Thoracic aorta (tissue), 2 donors: ENCODE measurements at regions not wholly inside any gene's neighbourhood (a gene's known extent, or its start where the extent isn't known, plus 50 kb on each side); places are given as distances from the start of the nearest gene placed in this dataset.

Experiments
- ATAC-seq: fragments of 150-250 bp; one replicate; pipeline ENCODE4 v1.8.0; 2017; ENCODE audit warnings: low read depth; ENCODE audit not compliant: insufficient number of reproducible peaks, low FRiP score
- DNase-seq: peaks from one replicate; pipeline ENCODE4 v3.0.0-alpha.2; 2020; ENCODE audit warnings: low spot score
- H3K27ac ChIP-seq, 2 donors: fragments of 200-600 bp; sonication (generic); 1 replicate in 1 of 2; 2 replicates in 1 of 2; pipeline ENCODE4 v1.5.1; 2016; ENCODE audit warnings: mild to moderate bottlenecking in 2 of 2, moderate library complexity in 2 of 2
- H3K27me3 ChIP-seq: fragments of 200-600 bp; sonication (generic); replicated peaks from 2 replicates; pipeline ENCODE4 v1.6.0; 2016; ENCODE audit warnings: mild to moderate bottlenecking; ENCODE audit not compliant: insufficient read depth
- H3K36me3 ChIP-seq: fragments of 200-600 bp; sonication (generic); one replicate; pipeline ENCODE4 v1.5.1; 2016
- H3K4me1 ChIP-seq, 2 donors: fragments of 200-600 bp; sonication (generic); 1 replicate in 1 of 2; 2 replicates in 1 of 2; pipeline versions ENCODE4 v1.5.1 to v1.6.0; 2016; ENCODE audit warnings: low read depth in 2 of 2, mild to moderate bottlenecking in 1 of 2; ENCODE audit not compliant: control insufficient read depth in 1 of 2
- H3K4me3 ChIP-seq: fragments of 200-600 bp; sonication (generic); 2 replicates; pipeline ENCODE4 v1.5.1; 2016; ENCODE audit warnings: mild to moderate bottlenecking
- H3K9me3 ChIP-seq: fragments of 200-600 bp; sonication (generic); 2 replicates; pipeline ENCODE4 v1.5.1; 2016
- TF ChIP-seq, protein P1 (sequence below): fragments of 200-600 bp; sonication (generic); IDR thresholded peaks from one replicate; pipeline ENCODE4 v1.5.1; 2019; ENCODE audit warnings: antibody characterized with exemption

- Histone ChIP-seq H3K9me3 (no peaks in the 10 kb centered on the region), H3K27ac (no peak overlapping the region)
- DNase-seq: no peak
Observed at GRCh38 chr14:101017806-101018560, 114.5 kb upstream of the RTL1 start.

GRCh38 chr14:101018561-101019290 lies 115.2 kb upstream of the RTL1 start:
- no peak for DNase-seq
- Histone ChIP-seq H3K27ac (no peak overlapping the region), H3K4me3 (no peak overlapping the region), H3K27me3 (no peaks in the 10 kb centered on the region), H3K9me3 (no peaks in the 10 kb centered on the region), H3K36me3 (no peaks in the 10 kb centered on the region), H3K4me1 (no peaks in the 10 kb centered on the region)
- TF ChIP-seq, protein P1, sequence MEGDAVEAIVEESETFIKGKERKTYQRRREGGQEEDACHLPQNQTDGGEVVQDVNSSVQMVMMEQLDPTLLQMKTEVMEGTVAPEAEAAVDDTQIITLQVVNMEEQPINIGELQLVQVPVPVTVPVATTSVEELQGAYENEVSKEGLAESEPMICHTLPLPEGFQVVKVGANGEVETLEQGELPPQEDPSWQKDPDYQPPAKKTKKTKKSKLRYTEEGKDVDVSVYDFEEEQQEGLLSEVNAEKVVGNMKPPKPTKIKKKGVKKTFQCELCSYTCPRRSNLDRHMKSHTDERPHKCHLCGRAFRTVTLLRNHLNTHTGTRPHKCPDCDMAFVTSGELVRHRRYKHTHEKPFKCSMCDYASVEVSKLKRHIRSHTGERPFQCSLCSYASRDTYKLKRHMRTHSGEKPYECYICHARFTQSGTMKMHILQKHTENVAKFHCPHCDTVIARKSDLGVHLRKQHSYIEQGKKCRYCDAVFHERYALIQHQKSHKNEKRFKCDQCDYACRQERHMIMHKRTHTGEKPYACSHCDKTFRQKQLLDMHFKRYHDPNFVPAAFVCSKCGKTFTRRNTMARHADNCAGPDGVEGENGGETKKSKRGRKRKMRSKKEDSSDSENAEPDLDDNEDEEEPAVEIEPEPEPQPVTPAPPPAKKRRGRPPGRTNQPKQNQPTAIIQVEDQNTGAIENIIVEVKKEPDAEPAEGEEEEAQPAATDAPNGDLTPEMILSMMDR: no peak
- no peak for ATAC-seq

More at GRCh38 chr14:101017806-101018560, 114.5 kb upstream of the RTL1 start:
- no peak for ATAC-seq
- H3K36me3 ChIP-seq: no peaks in the 10 kb centered on the region
- TF ChIP-seq, protein P1: no peak
- no peaks in the 10 kb centered on the region for H3K27me3 ChIP-seq
- no peak overlapping the region for H3K4me3 ChIP-seq
- H3K4me1 ChIP-seq: no peaks in the 10 kb centered on the region

DNA sequence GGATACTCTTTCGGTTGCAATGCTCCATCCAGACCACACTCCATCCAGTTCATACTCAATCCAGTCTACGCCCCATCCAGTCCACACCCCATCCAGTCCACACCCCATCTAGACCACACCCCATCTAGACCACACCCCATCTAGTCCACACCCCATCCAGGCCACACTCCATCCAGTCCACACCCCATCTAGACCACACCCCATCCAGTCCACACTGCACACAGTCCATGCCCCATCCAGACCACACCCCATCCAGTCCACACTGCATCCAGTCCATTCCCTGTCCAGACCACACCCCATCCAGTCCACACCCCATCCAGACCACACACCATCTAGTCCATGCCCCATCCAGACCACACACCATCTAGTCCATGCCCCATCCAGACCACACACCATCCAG lies 116.0 kb upstream of the RTL1 start:
- Histone ChIP-seq H3K9me3 (no peaks in the 10 kb centered on the region), H3K4me1 (no peaks in the 10 kb centered on the region), H3K27ac (no peak overlapping the region), H3K36me3 (no peaks in the 10 kb centered on the region), H3K27me3 (no peaks in the 10 kb centered on the region), H3K4me3 (no peak overlapping the region)
- DNase-seq (no peak), ATAC-seq (no peak)
- TF ChIP-seq, protein P1: no peak

DNA sequence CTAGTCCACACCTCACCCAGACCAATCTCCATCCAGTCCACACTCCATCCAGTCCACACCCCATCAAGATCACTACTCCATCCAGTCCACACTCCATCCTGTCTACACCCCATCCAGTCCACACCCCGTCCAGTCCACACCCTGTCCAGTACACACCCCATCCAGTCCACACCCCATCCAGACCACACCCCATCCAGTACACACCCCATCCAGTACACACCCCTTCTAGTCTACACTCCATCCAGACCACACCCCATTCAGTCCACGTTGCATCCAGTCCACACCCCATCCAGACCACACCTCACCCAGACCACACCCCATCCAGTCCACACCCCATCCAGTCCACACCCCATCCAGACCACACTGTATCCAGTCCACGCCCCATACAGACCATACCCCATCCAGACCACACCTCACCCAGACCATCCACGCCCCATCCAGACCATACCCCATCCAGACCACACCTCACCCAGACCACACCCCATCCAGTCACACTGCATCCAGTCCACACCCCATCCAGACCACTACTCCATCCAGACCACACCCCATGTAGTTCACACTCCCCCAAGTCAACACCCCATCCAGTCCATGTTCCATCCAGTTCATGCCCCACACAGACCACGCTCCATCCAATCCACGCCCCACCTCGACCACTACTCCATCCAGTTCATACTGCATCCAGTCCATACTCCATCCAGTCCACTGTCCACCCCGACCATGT lies 116.6 kb upstream of the RTL1 start:
- DNase-seq (no peak), ATAC-seq (no peak)
- Histone ChIP-seq H3K9me3 (no peaks in the 10 kb centered on the region), H3K36me3 (no peaks in the 10 kb centered on the region), H3K27ac (no peak overlapping the region), H3K27me3 (no peaks in the 10 kb centered on the region), H3K4me3 (no peak overlapping the region), H3K4me1 (no peaks in the 10 kb centered on the region)
- TF ChIP-seq, protein P1: no peak

- no peak overlapping the region for H3K4me3 ChIP-seq
- no peak overlapping the region for H3K27ac ChIP-seq
- no peaks in the 10 kb centered on the region for H3K4me1 ChIP-seq
- TF ChIP-seq, protein P1: no peak
- ATAC-seq (no peak), DNase-seq (no peak)
- H3K9me3 ChIP-seq: no peaks in the 10 kb centered on the region
- H3K27me3 ChIP-seq: no peaks in the 10 kb centered on the region
- no peaks in the 10 kb centered on the region for H3K36me3 ChIP-seq
Observed at GRCh38 chr14:101020834-101021370, 117.4 kb upstream of the RTL1 start.
